K562 (cell line): ENCODE measurements at regions not wholly inside any gene's neighbourhood (a gene's known extent, or its start where the extent isn't known, plus 50 kb on each side); places are given as distances from the start of the nearest gene placed in this dataset.

ENCODE experiments used
- ATAC-seq: fragments of 200-7000 bp; cut with Tn5 transposase; 3 replicates; pipeline ENCODE4 v1.9.1; 2020; ENCODE audit warnings: moderate library complexity
- BruUV-seq: library from RNA; stranded (reverse); fragments of 400-500 nt; replicated peaks from 2 replicates; lab custom pipeline; 2021; lab: Mats Ljungman, UMichigan
- CTCF ChIA-PET: fragments of 300-600 bp; formaldehyde crosslinking; extraction: SDS; loops from one replicate; lab custom pipeline; 2021; ENCODE audit warnings: low intra/inter-chr PET ratio; lab: Yijun Ruan, JAX
- POLR2A ChIA-PET: fragments of 300-600, 350-650 bp; sonication (Branson Sonifier 250); formaldehyde crosslinking; extraction: SDS; loops from one replicate; lab custom pipeline; 2021; ENCODE audit warnings: antibody characterized with exemption, inconsistent platforms; lab: Yijun Ruan, JAX
- DNase-seq, 4 experiments: peaks; one replicate each; pipeline versions ENCODE4 v3.0.0 to v3.0.0-alpha.2; 2011 to 2018; ENCODE audit warnings: low spot score in 3 of 4, mixed read lengths in 3 of 4; ENCODE audit errors: extremely low read depth in 1 of 4
- FAIRE-seq: peaks from 2 replicates; lab custom pipeline; 2011; peaks lifted over from hg19 to GRCh38; lab: Jason Lieb, UNC
- H2AFZ ChIP-seq: 2 replicates; pipeline ENCODE4 v1.6.0; 2011; ENCODE audit warnings: low read depth, low read length, control low read depth, inconsistent platforms
- H3K27ac ChIP-seq: fragments of 200-600 bp; 3 replicates; pipeline ENCODE4 v1.8.0; 2011; ENCODE audit warnings: low read depth, mild to moderate bottlenecking, control low read depth, inconsistent platforms, low read length, moderate library complexity, mixed read lengths; ENCODE audit errors: extremely low read depth
- H3K27me3 ChIP-seq, 2 experiments: fragments of 300-600 bp in 1 of 2; 2 replicates in 1 of 2; 3 replicates in 1 of 2; pipeline versions ENCODE4 v1.6.0 to v1.8.0; 2011; ENCODE audit warnings: inconsistent platforms in 2 of 2, low read length in 2 of 2, mild to moderate bottlenecking in 1 of 2, mixed read lengths in 1 of 2, moderate library complexity in 1 of 2; ENCODE audit not compliant: control insufficient read depth in 2 of 2, insufficient read depth in 2 of 2
- H3K36me3 ChIP-seq: fragments of 300-600 bp; 3 replicates; pipeline ENCODE4 v1.8.0; 2011; ENCODE audit warnings: mild to moderate bottlenecking, low read length, inconsistent platforms; ENCODE audit not compliant: control insufficient read depth, insufficient read depth
- H3K4me1 ChIP-seq, 2 experiments: fragments of 200-600 bp in 1 of 2; replicated peaks in 1 of 2; 2 replicates in 1 of 2; 3 replicates in 1 of 2; pipeline versions ENCODE4 v1.5.1 to v1.8.0; 2011; ENCODE audit warnings: inconsistent platforms in 2 of 2, low read length in 2 of 2, mild to moderate bottlenecking in 1 of 2, mixed read lengths in 1 of 2, moderate library complexity in 1 of 2; ENCODE audit not compliant: control insufficient read depth in 2 of 2, insufficient read depth in 2 of 2
- H3K4me2 ChIP-seq: 2 replicates; pipeline ENCODE4 v1.6.1; 2011; ENCODE audit warnings: low read length, control low read depth, inconsistent platforms, mixed read lengths; ENCODE audit not compliant: insufficient read depth
- H3K4me3 ChIP-seq: fragments of 200-600 bp; sonication (generic), shearing (Covaris generic); 2 replicates; pipeline ENCODE4 v1.5.1; 2016; ENCODE audit warnings: control low read depth, inconsistent platforms
- H3K79me2 ChIP-seq: fragments of 200-600 bp; 3 replicates; pipeline ENCODE4 v1.8.0; 2011; ENCODE audit warnings: low read length, inconsistent platforms; ENCODE audit not compliant: control insufficient read depth, insufficient read depth
- H3K9ac ChIP-seq, 2 experiments: 2 replicates each; pipeline versions ENCODE4 v1.6.0 to v1.6.1; 2011; ENCODE audit warnings: low read depth in 2 of 2, low read length in 2 of 2, control low read depth in 1 of 2, inconsistent platforms in 1 of 2, mild to moderate bottlenecking in 1 of 2, mixed read lengths in 1 of 2; ENCODE audit not compliant: insufficient read depth in 1 of 2
- H3K9me1 ChIP-seq: one replicate; pipeline ENCODE4 v1.6.0; 2011; ENCODE audit warnings: inconsistent platforms, mild to moderate bottlenecking, low read length, moderate library complexity; ENCODE audit not compliant: control insufficient read depth, insufficient read depth
- H3K9me3 ChIP-seq: replicated peaks from 2 replicates; pipeline ENCODE4 v1.5.1; 2011; ENCODE audit warnings: low read depth, low read length, inconsistent platforms; ENCODE audit not compliant: control insufficient read depth, insufficient read depth
- H4K20me1 ChIP-seq: replicated peaks from 2 replicates; pipeline ENCODE4 v1.6.1; 2011; ENCODE audit warnings: low read length, inconsistent platforms, mixed read lengths; ENCODE audit not compliant: control insufficient read depth, insufficient read depth
- CHAMP1 ChIP-seq: fragments of 450-650 bp; IDR thresholded peaks from 2 replicates; pipeline ENCODE4 v1.6.1; 2016; ENCODE audit warnings: mild to moderate bottlenecking
- COPS2 ChIP-seq: fragments of 450-650 bp; conservative IDR thresholded peaks from 2 replicates; pipeline ENCODE4 v1.6.1; 2016; ENCODE audit warnings: mild to moderate bottlenecking, moderate library complexity
- CREB1 ChIP-seq, 2 experiments: sonication (generic) in 1 of 2; formaldehyde crosslinking in 1 of 2; IDR thresholded peaks; 2 replicates each; pipeline versions ENCODE4 v1.6.1 to v1.8.0; 2012 to 2022; ENCODE audit warnings: inconsistent platforms in 1 of 2, mild to moderate bottlenecking in 1 of 2, missing genetic modification reagents in 1 of 2, moderate library complexity in 1 of 2
- FOSL1 ChIP-seq: fragments of 200-800 bp; sonication (Bioruptor generic); conservative IDR thresholded peaks from 2 replicates; pipeline ENCODE4 v1.6.1; 2016; ENCODE audit warnings: missing genetic modification characterization, missing compliant biosample characterization
- FOXP1 ChIP-seq: sonication (generic); formaldehyde crosslinking; IDR thresholded peaks from 2 replicates; pipeline ENCODE4 v1.8.0; 2022; ENCODE audit warnings: mild to moderate bottlenecking, missing genetic modification reagents
- POLR2G ChIP-seq: fragments of 200-400 bp; formaldehyde crosslinking; IDR thresholded peaks from 2 replicates; pipeline ENCODE4 v1.6.1; 2017; ENCODE audit warnings: low read depth, mild to moderate bottlenecking, antibody characterized with exemption, low read length, moderate library complexity
- PRPF4 ChIP-seq: fragments of 200-400 bp; formaldehyde crosslinking; IDR thresholded peaks from one replicate; pipeline ENCODE4 v1.6.1; 2017; ENCODE audit warnings: low read length, low read depth, mild to moderate bottlenecking; ENCODE audit not compliant: insufficient read depth, poor library complexity, severe bottlenecking
- PURB ChIP-seq: sonication (generic); formaldehyde crosslinking; IDR thresholded peaks from 2 replicates; pipeline ENCODE4 v1.9.0; 2021; ENCODE audit warnings: low read depth, mild to moderate bottlenecking, missing genetic modification reagents
- TCF7L2 ChIP-seq: fragments of 150-350 bp; IDR thresholded peaks from 2 replicates; pipeline ENCODE4 v1.6.1; 2016; ENCODE audit warnings: low read depth, mild to moderate bottlenecking, low read length, moderate library complexity
- TGIF2 ChIP-seq: sonication (generic); formaldehyde crosslinking; IDR thresholded peaks from 2 replicates; pipeline ENCODE4 v1.8.1; 2022; ENCODE audit warnings: mild to moderate bottlenecking, missing genetic modification reagents, moderate library complexity
- ZNF124 ChIP-seq: sonication (generic); formaldehyde crosslinking; IDR thresholded peaks from 2 replicates; pipeline ENCODE4 v1.8.1; 2022; ENCODE audit warnings: missing genetic modification reagents
- ZNF551 ChIP-seq: fragments of 250-450 bp; sonication (Bioruptor Pico); IDR thresholded peaks from 2 replicates; pipeline ENCODE4 v1.5.0; 2021; ENCODE audit warnings: mild to moderate bottlenecking, moderate library complexity
- ZNF707 ChIP-seq: fragments of 250-450 bp; sonication (Bioruptor Pico); conservative IDR thresholded peaks from 2 replicates; pipeline ENCODE4 v1.8.0; 2022; ENCODE audit warnings: inconsistent platforms, mild to moderate bottlenecking, moderate library complexity
- whole genome bisulfite sequencing: fragments of 100-300 bp; shearing (Covaris generic); methylation state at CpG from one replicate; pipeline ENCODE4 v1.1.6; 2016; ENCODE audit warnings: low coverage, mixed read lengths; ENCODE audit not compliant: insufficient coverage; ENCODE audit errors: missing lambda C conversion rate; 5-methylcytosine and 5-hydroxymethylcytosine counted together
- in situ Hi-C: fragments of 300-500 bp; cut with MboI; formaldehyde crosslinking; loops from 4 replicates; pipeline ENCODE4 v1.15.0; 2018; ENCODE audit warnings: inconsistent platforms, mixed read lengths
- intact Hi-C: fragments of 100-400 bp; cut with micrococcal nuclease; formaldehyde crosslinking; loops from 2 replicates; pipeline ENCODE4 v1.14.2; 2022
- TF ChIP-seq, protein P1 (sequence below): IDR thresholded peaks from 2 replicates; pipeline ENCODE4 v1.6.1; 2012; ENCODE audit warnings: low read depth, low read length, improper control_type of control experiment, borderline replicate concordance
- TF ChIP-seq, protein P2 (sequence below): fragments of 250-450 bp; sonication (Bioruptor Pico); IDR thresholded peaks from 2 replicates; pipeline ENCODE4 v1.5.0; 2020; ENCODE audit warnings: mild to moderate bottlenecking
- TF ChIP-seq, protein P3 (sequence below): fragments of 250-450 bp; sonication (Bioruptor Pico); IDR thresholded peaks from 2 replicates; pipeline ENCODE4 v1.5.0; 2021

DNA sequence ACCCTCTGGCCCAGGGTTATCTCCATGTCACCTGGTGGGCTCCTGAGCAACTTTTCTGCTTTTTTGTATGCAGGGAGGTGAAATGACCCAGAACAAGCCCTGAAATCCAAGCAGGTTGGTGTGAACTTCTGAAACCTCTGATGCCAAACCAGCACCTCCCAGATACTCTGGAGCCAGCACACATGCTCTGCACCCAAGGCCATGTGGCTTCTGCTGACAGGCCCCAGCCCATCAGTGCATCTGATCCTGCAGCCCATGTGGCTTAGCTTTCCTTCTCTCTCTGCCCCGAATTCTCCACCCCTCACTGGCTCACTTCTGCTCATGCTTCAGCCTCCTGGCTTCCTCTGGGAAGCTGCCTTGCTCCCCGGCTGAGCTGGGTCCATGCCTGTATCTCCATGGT lies 59.3 kb upstream of the RPS6KA2 start:
- Histone ChIP-seq H3K4me1 (no peaks in the 10 kb centered on the region), H3K27ac (no peak overlapping the region), H3K79me2 (no peaks in the 10 kb centered on the region), H3K9me3 (no peaks in the 10 kb centered on the region), H3K9me1 (no peaks in the 10 kb centered on the region), H3K4me3 (no peak overlapping the region), H4K20me1 (peaks cover 11% of the 10 kb centered on the region; the same call in 1 of the 2 replicates), H3K36me3 (no peaks in the 10 kb centered on the region), H2AFZ (no peak overlapping the region), H3K4me2 (no peak overlapping the region), H3K27me3 (peaks cover 56 to 76% of the 10 kb centered on the region in 2 experiments), H3K9ac (no peak overlapping the region)
- 0% methylated on average over 2 of the region's 2 CpGs for WGBS
- ATAC-seq, result no peak
- in situ Hi-C loops (no loop called here), intact Hi-C loops (no loop called here)
- DNase-seq, result no peak
- FAIRE-seq, result no peak
- ChIA-PET POLR2A (no interaction called here), CTCF (no interaction called here)
- TF ChIP-seq TCF7L2 (no peak), POLR2G (no peak), PURB (CRISPR knock-in tag) (no peak), COPS2 (no peak), ZNF124 (CRISPR knock-in tag) (no peak), CREB1 (IDR thresholded peaks at IDR 0.05) (no peak), CREB1 (CRISPR knock-in tag; IDR thresholded peaks at IDR 0.05) (no peak), FOSL1 (tag) (no peak), ZNF551 (no peak), TGIF2 (CRISPR knock-in tag) (no peak), CHAMP1 (no peak), ZNF707 (CRISPR knock-in tag) (no peak), FOXP1 (CRISPR knock-in tag) (no peak), PRPF4 (no peak)
- TF ChIP-seq, protein P1, sequence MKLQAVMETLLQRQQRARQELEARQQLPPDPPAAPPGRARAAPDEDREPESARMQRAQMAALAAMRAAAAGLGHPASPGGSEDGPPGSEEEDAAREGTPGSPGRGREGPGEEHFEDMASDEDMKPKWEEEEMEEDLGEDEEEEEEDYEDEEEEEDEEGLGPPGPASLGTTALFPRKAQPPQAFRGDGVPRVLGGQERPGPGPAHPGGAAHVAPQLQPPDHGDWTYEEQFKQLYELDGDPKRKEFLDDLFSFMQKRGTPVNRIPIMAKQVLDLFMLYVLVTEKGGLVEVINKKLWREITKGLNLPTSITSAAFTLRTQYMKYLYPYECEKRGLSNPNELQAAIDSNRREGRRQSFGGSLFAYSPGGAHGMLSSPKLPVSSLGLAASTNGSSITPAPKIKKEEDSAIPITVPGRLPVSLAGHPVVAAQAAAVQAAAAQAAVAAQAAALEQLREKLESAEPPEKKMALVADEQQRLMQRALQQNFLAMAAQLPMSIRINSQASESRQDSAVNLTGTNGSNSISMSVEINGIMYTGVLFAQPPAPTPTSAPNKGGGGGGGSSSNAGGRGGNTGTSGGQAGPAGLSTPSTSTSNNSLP, result no peak
- TF ChIP-seq, protein P2, sequence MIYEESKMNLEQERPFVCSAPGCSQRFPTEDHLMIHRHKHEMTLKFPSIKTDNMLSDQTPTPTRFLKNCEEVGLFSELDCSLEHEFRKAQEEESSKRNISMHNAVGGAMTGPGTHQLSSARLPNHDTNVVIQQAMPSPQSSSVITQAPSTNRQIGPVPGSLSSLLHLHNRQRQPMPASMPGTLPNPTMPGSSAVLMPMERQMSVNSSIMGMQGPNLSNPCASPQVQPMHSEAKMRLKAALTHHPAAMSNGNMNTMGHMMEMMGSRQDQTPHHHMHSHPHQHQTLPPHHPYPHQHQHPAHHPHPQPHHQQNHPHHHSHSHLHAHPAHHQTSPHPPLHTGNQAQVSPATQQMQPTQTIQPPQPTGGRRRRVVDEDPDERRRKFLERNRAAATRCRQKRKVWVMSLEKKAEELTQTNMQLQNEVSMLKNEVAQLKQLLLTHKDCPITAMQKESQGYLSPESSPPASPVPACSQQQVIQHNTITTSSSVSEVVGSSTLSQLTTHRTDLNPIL (CRISPR knock-in tag), result no peak
- TF ChIP-seq, protein P3, sequence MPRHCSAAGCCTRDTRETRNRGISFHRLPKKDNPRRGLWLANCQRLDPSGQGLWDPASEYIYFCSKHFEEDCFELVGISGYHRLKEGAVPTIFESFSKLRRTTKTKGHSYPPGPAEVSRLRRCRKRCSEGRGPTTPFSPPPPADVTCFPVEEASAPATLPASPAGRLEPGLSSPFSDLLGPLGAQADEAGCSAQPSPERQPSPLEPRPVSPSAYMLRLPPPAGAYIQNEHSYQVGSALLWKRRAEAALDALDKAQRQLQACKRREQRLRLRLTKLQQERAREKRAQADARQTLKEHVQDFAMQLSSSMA (CRISPR knock-in tag), result no peak
- no TSS peak for BruUV-seq
